A204.1 (cell line): ENCODE measurements at regions not wholly inside any gene's neighbourhood (a gene's known extent, or its start where the extent isn't known, plus 50 kb on each side); places are given as distances from the start of the nearest gene placed in this dataset.
"Not testable (repeated sequence)": the region's sequence is repeated elsewhere in the genome, so short reads cannot be mapped to it uniquely, and the experiment has no call there.

Source experiments
- FAIRE-seq: peaks from 2 replicates; lab custom pipeline; 2012; peaks lifted over from hg19 to GRCh38; lab: Jason Lieb, UNC

- FAIRE-seq: no peak
Measured at GRCh38 chr5:2093859-2094615, 211.3 kb upstream of the IRX4 start.

- FAIRE-seq: no peak
Measured at GRCh38 chr5:2091921-2092320, 209.2 kb upstream of the IRX4 start.

GRCh38 chr5:2087980-2088379, 205.3 kb upstream of the IRX4 start:
- FAIRE-seq: no peak

- no peak for FAIRE-seq
Measured at GRCh38 chr5:2075365-2075764, 192.6 kb upstream of the IRX4 start.

- no peak for FAIRE-seq
Measured at GRCh38 chr5:2071562-2071961, 188.8 kb upstream of the IRX4 start.

- FAIRE-seq: not testable (repeated sequence)
Measured at GRCh38 chr5:2070787-2071186, 188.1 kb upstream of the IRX4 start.

- FAIRE-seq: no peak
Measured at GRCh38 chr5:2068531-2068930, 185.8 kb upstream of the IRX4 start.

- no peak for FAIRE-seq
Measured at GRCh38 chr5:2066373-2066772, 183.6 kb upstream of the IRX4 start.

GRCh38 chr5:2063380-2063779, 180.7 kb upstream of the IRX4 start:
- not testable (repeated sequence) for FAIRE-seq

- FAIRE-seq: no peak
Measured at GRCh38 chr5:2052687-2053086, 170.0 kb upstream of the IRX4 start.

- no peak for FAIRE-seq
Measured at GRCh38 chr5:2049876-2050275, 167.2 kb upstream of the IRX4 start.

- no peak for FAIRE-seq
Measured at GRCh38 chr5:2048664-2049063, 165.9 kb upstream of the IRX4 start.

- no peak for FAIRE-seq
Measured at GRCh38 chr5:2047341-2047927, 164.7 kb upstream of the IRX4 start.

- no peak for FAIRE-seq
Measured at GRCh38 chr5:2044041-2044440, 161.3 kb upstream of the IRX4 start.

GRCh38 chr5:2039180-2039531, 156.4 kb upstream of the IRX4 start:
- no peak for FAIRE-seq

GRCh38 chr5:2038321-2039179, 155.8 kb upstream of the IRX4 start:
- FAIRE-seq: no peak

- FAIRE-seq: no peak
Measured at GRCh38 chr5:2036885-2037284, 154.2 kb upstream of the IRX4 start.

GRCh38 chr5:2032432-2032831, 149.7 kb upstream of the IRX4 start:
- FAIRE-seq: no peak

GRCh38 chr5:2031581-2031980, 148.9 kb upstream of the IRX4 start:
- no peak for FAIRE-seq

GRCh38 chr5:2030131-2030530, 147.4 kb upstream of the IRX4 start:
- FAIRE-seq: no peak

GRCh38 chr5:2029206-2029605, 146.5 kb upstream of the IRX4 start:
- FAIRE-seq: no peak

- no peak for FAIRE-seq
Measured at GRCh38 chr5:2027790-2028189, 145.1 kb upstream of the IRX4 start.

- no peak for FAIRE-seq
Measured at GRCh38 chr5:2024986-2025721, 142.4 kb upstream of the IRX4 start.
